Endodermal cell (in vitro differentiated cells): ENCODE measurements at regions not wholly inside any gene's neighbourhood (a gene's known extent, or its start where the extent isn't known, plus 50 kb on each side); places are given as distances from the start of the nearest gene placed in this dataset.
A peak's percentile ranks its signal among the peaks of the same experiment; 100 is the strongest.

Experiments used
- DNase-seq: peaks from one replicate; pipeline ENCODE4 v3.0.0-alpha.2; 2017
- H3K27ac ChIP-seq: 2 replicates; pipeline ENCODE4 v1.5.1; 2013; ENCODE audit warnings: mild to moderate bottlenecking, low read depth, low read length, moderate library complexity
- H3K27me3 ChIP-seq: 2 replicates; pipeline ENCODE4 v1.6.1; 2013; ENCODE audit warnings: mild to moderate bottlenecking, low read length, moderate library complexity; ENCODE audit not compliant: insufficient read depth, control insufficient read depth, poor library complexity, severe bottlenecking
- H3K36me3 ChIP-seq: 2 replicates; pipeline ENCODE4 v1.7.0; 2013; ENCODE audit warnings: mild to moderate bottlenecking, low read length, moderate library complexity; ENCODE audit not compliant: control insufficient read depth, insufficient read depth
- H3K4me1 ChIP-seq: one replicate; pipeline ENCODE4 v1.7.0; 2013; ENCODE audit warnings: low read length; ENCODE audit not compliant: control insufficient read depth, insufficient read depth
- H3K4me3 ChIP-seq: 2 replicates; pipeline ENCODE4 v1.5.1; 2013; ENCODE audit warnings: mild to moderate bottlenecking, low read length, moderate library complexity
- H3K9ac ChIP-seq: 2 replicates; pipeline ENCODE4 v1.6.1; 2013; ENCODE audit warnings: mild to moderate bottlenecking, low read length, moderate library complexity; ENCODE audit not compliant: poor library complexity, severe bottlenecking; ENCODE audit errors: extremely low read depth
- H3K9me3 ChIP-seq: 2 replicates; pipeline ENCODE4 v1.6.1; 2013; ENCODE audit warnings: mild to moderate bottlenecking, low read length, moderate library complexity; ENCODE audit not compliant: control insufficient read depth
- H3K27ac Mint-ChIP-seq: 2 replicates; pipeline ENCODE4 v1.8.0; 2020; ENCODE audit warnings: mixed read lengths
- H3K27me3 Mint-ChIP-seq: 2 replicates; pipeline ENCODE4 v1.8.0; 2021; ENCODE audit warnings: mild to moderate bottlenecking, mixed read lengths; ENCODE audit not compliant: insufficient read depth
- H3K36me3 Mint-ChIP-seq: 2 replicates; pipeline ENCODE4 v1.8.0; 2020; ENCODE audit warnings: low read depth, mixed read lengths
- H3K4me1 Mint-ChIP-seq: 2 replicates; pipeline ENCODE4 v1.8.0; 2020; ENCODE audit warnings: mixed read lengths
- H3K4me3 Mint-ChIP-seq: 2 replicates; pipeline ENCODE4 v1.8.0; 2020; ENCODE audit warnings: mild to moderate bottlenecking, moderate library complexity, mixed read lengths
- H3K9me3 Mint-ChIP-seq: 2 replicates; pipeline ENCODE4 v1.8.0; 2020; ENCODE audit warnings: mild to moderate bottlenecking, mixed read lengths
- WGBS, 2 experiments: methylation state at CpG; one replicate each; pipeline versions ENCODE4 v1.1.5 to v1.1.7; 2013; ENCODE audit warnings: missing lambda C conversion rate in 2 of 2, mixed read lengths in 1 of 2; ENCODE audit not compliant: insufficient coverage in 1 of 2, insufficient read length in 1 of 2; 5-methylcytosine and 5-hydroxymethylcytosine counted together
- TF ChIP-seq, protein P1 (sequence below): fragments of 200-600 bp; sonication (generic); conservative IDR thresholded peaks from 2 replicates; pipeline ENCODE4 v1.5.0; 2021; ENCODE audit warnings: antibody characterized with exemption, mild to moderate bottlenecking

DNA sequence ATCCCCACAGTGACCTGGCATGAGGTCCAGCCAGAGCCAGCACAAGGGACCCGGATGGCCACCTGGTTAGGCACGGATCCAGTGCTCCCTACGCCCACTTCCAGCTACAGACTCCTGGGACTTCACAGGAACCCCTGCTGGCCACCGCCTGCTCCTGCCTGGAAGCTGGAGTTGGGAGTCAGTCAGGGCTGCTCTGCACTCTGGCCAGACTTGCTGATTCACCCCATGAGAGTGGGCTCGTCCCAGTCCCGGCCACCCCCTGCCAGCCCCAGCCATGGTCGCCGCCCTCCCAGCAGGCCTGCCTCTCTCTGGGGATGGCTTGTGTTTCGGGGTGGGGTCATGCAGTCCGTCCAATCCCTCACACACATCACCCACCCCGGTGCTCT, 125.8 kb downstream of the DLL1 start:
- Histone ChIP-seq H3K9ac (no peak overlapping the region), H3K9me3 (no peaks in the 10 kb centered on the region), H3K27ac (no peak overlapping the region), H3K27me3 (no peaks in the 10 kb centered on the region), H3K36me3 (no peaks in the 10 kb centered on the region), H3K4me1 (no peaks in the 10 kb centered on the region), H3K4me3 (no peak overlapping the region)
- Mint-ChIP-seq H3K27me3 (no peaks in the 10 kb centered on the region), H3K9me3 (peaks cover 25% of the 10 kb centered on the region), H3K4me3 (no peak overlapping the region), H3K36me3 (no peaks in the 10 kb centered on the region), H3K27ac (no peak overlapping the region), H3K4me1 (no peaks in the 10 kb centered on the region)
- TF ChIP-seq, protein P1, sequence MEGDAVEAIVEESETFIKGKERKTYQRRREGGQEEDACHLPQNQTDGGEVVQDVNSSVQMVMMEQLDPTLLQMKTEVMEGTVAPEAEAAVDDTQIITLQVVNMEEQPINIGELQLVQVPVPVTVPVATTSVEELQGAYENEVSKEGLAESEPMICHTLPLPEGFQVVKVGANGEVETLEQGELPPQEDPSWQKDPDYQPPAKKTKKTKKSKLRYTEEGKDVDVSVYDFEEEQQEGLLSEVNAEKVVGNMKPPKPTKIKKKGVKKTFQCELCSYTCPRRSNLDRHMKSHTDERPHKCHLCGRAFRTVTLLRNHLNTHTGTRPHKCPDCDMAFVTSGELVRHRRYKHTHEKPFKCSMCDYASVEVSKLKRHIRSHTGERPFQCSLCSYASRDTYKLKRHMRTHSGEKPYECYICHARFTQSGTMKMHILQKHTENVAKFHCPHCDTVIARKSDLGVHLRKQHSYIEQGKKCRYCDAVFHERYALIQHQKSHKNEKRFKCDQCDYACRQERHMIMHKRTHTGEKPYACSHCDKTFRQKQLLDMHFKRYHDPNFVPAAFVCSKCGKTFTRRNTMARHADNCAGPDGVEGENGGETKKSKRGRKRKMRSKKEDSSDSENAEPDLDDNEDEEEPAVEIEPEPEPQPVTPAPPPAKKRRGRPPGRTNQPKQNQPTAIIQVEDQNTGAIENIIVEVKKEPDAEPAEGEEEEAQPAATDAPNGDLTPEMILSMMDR: peak; percentile 54
- WGBS, 2 experiments: 89 to 96% methylated on average over 5 to 11 of the region's 11 CpGs
- DNase-seq: peak; percentile 66

DNA sequence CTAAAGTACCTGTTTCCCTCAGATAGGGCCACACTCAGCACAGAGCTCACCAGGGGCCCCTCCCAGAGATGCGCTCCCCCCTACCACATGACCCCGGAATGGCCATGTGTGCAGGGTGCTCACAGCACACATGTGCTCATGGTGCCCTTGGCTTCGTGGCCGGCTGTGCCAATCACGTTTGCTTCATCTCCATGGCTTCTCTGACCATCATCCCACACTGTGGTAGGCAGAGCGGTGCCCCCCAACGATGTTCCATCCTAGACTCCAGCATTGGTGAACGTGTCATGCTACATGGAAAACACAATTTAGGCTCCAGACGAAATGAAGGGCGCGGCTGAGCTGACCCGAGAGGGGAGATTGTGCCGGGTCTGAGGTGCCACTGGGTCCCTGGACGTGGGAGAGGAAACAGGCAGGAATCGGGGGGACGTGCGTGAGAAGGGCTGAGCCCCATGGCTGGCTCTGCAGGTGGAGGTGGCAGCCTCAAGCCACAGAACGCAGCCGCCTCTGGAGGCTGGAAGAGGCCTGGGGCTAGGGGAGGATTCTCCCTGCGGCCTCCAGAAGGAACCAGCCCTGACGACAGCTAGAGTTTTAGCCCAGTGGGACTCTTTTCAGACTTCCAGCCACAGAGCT, 126.5 kb downstream of the DLL1 start:
- H3K27ac Mint-ChIP-seq: no peak overlapping the region
- no peaks in the 10 kb centered on the region for H3K36me3 Mint-ChIP-seq
- Histone ChIP-seq H3K4me1 (no peaks in the 10 kb centered on the region), H3K36me3 (no peaks in the 10 kb centered on the region), H3K9ac (no peak overlapping the region), H3K4me3 (no peak overlapping the region), H3K27me3 (no peaks in the 10 kb centered on the region), H3K9me3 (no peaks in the 10 kb centered on the region), H3K27ac (no peak overlapping the region)
- H3K9me3 Mint-ChIP-seq: peaks cover 20% of the 10 kb centered on the region
- H3K4me1 Mint-ChIP-seq: no peaks in the 10 kb centered on the region
- TF ChIP-seq, protein P1: no peak
- peak; percentile 37 for DNase-seq
- WGBS, 2 experiments: 90% methylated on average over 14 to 21 of the region's 21 CpGs
- no peaks in the 10 kb centered on the region for H3K27me3 Mint-ChIP-seq
- H3K4me3 Mint-ChIP-seq: no peak overlapping the region

DNA sequence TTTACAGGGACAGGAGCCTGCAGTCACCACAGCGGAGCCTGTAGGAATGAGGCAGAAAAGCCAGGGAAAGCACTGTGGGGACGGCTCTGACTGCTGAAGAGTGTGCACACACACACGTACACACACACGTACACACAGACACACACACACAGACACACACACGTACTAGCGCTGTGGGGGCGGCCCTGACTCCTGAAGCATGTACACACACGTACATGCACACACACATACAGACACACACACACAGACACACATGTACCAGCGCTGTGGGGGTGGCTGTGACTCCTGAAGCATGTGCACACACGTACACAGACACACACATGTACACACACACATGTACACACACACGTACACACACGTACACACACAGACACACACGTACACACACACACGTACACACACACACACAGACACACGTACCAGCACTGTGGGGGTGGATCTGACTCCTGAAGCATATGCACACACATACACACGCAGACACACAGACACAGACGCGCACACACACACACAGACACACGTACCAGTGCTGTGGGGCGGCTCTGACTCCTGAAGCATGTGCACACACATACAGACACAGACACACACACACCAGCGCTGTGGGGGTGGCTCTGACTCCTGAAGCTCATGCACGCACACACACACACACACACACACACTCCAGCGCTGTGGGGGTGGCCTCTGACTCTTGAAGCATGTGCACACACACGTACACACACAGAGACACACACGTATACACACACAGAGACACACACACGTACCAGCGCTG, 127.3 kb downstream of the DLL1 start:
- DNase-seq: peak; percentile 31
- Histone ChIP-seq H3K9ac (no peak overlapping the region), H3K27ac (no peak overlapping the region), H3K9me3 (no peaks in the 10 kb centered on the region), H3K4me1 (no peaks in the 10 kb centered on the region), H3K27me3 (no peaks in the 10 kb centered on the region), H3K4me3 (no peak overlapping the region), H3K36me3 (no peaks in the 10 kb centered on the region)
- peaks cover 12% of the 10 kb centered on the region for H3K9me3 Mint-ChIP-seq
- H3K27ac Mint-ChIP-seq: no peak overlapping the region
- H3K4me1 Mint-ChIP-seq: no peaks in the 10 kb centered on the region
- no peaks in the 10 kb centered on the region for H3K36me3 Mint-ChIP-seq
- H3K27me3 Mint-ChIP-seq: no peaks in the 10 kb centered on the region
- TF ChIP-seq, protein P1: no peak
- no peak overlapping the region for H3K4me3 Mint-ChIP-seq
- WGBS, 2 experiments: 89 to 93% methylated on average over 15 to 27 of the region's 27 CpGs
